GM21360 (cell line): ENCODE measurements at regions not wholly inside any gene's neighbourhood (a gene's known extent, or its start where the extent isn't known, plus 50 kb on each side); places are given as distances from the start of the nearest gene placed in this dataset.
A peak's percentile ranks its signal among the peaks of the same experiment; 100 is the strongest.
"Not testable (repeated sequence)": the region's sequence is repeated elsewhere in the genome, so short reads cannot be mapped to it uniquely, and the experiment has no call there.

Source experiments
- ATAC-seq: cut with Tn5 transposase; IDR thresholded peaks from one replicate; pipeline ENCODE4 v1.9.1; 2021; ENCODE audit warnings: mild to moderate bottlenecking, moderate library complexity; ENCODE audit not compliant: unreplicated experiment

DNA sequence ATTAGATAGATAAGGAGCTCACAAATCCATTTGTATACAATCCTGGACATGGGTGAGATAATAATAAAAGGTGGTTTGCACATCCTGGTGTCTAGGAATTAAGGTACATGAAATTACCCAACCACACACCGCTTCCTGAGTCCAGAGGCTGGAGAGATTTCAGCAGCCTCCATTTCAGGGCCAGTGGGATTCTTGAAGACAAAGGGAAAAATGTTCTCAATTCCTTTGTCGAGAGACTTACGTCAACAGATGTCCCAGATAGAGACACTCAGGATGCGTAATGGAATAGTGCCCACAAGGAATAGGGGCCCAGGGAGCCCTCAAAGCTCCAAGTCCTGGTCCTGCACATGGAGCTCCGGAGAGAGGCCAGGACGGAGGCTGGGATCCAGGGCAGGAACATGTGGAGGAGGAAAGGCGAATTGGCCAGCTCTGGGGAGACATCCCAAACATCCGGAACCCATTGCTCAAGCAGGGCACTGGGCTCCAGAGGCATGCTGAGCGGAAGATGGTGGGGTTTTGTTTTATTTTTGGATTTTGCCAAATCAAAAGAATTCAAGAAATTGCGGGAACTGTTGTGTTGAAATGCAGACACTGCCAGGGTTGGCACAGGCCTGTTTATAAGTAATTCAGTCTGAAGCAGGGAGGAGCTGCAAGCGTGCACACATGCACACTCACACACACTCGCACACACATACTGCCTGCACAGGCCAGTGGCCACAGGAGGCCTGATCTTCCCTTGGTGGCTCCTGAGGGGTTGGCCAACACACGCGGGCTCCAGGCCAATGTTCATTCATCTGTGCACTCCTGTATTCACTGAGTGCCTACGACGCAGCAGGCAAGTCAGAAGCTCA, 97.2 kb downstream of the NOG start:
- ATAC-seq, result no peak

DNA sequence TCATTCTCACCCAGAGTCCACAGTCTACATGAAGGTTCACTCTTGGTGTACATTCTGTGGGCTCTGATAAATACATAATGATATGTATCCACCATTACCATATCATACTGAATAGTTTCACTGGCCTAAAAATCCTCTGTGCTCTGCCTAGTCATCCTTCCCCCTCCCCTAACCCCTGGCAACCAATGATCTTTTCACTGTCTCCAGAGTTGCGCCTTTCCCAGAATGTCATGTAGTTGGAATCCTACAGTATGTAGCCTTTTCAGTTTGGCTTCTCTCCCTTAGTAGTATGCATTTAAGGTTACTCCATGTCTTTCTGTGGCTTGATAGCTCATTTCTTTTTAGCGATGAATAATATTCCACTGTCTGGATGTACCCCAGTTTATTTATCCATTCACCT, 101.3 kb downstream of the NOG start:
- ATAC-seq, result no peak

DNA sequence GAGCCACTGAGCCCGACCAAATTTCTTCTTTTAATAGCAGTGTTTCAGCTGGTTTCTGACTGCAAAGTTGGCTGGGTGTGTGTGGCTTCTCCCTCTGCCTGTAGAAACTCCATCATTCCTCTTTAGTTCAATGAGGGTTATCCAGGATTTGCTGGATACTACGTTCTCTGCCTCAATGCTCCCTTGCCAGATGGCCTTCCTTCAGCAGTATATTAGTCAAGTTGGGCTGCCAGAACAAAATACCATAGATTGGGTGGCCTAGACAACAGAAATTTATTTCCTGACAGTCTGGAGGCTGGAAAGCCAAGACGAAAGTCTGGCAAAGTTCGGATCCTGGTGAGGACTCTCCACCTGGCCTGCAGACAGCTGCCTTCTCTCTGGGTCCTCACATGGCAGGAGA, 103.7 kb downstream of the NOG start:
- no peak for ATAC-seq

DNA sequence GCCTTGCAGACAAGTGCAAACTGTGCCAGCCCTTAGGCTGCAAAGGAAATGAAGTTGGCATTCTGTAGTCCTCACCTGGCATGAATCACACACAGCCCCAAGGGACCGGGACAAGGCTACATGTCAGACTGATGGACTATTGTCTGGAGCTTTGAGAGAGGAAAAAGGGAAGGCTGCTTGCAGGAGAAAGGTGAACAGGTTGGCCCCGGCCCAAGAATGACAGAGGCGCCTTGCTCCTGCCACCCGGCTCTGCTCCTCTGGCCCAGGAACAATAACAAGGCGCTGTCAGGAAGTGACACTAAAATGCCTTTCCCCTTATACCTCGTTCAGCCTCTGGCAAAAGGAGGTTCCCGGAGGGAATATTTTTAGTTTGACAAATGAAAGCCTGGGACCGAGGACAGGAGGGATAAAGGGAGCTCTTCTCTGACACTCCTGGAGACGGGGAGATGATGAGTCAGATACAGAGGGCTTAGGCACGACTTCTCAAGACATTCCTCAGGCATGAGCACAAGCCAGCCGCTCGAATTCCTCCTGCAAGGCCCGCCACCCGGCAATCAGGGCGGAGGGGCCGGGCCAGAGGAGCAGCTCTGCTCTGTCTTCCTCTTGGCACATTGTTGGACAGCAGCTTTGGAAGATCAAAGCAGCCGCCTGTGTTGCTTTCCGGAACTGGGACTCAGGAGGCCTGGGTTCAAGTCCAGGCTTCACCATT, 105.8 kb downstream of the NOG start:
- no peak for ATAC-seq

DNA sequence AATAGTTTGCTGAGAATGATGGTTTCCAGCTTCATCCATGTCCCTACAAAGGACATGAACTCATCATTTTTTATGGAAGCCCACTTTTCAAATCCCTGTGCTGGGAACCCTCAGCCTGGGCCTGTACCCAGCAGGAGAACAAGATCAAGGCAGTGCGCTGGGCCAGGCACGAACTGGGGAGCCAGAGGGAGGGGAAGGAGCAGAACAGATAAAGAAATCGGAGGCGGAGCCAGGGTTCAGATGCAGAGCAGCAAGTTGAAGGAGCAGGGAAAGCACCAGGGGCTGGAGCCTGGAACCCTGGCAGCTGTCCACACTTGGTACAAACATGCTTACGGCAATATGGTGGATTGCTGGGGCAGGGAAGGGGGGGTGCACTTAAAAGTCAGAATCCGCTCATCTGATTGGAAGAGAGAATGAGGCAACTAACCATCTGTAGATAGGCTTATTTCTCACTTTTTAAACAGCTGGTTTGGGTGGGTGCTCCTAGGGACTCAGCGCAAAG, 107.5 kb downstream of the NOG start:
- ATAC-seq, result no peak

DNA sequence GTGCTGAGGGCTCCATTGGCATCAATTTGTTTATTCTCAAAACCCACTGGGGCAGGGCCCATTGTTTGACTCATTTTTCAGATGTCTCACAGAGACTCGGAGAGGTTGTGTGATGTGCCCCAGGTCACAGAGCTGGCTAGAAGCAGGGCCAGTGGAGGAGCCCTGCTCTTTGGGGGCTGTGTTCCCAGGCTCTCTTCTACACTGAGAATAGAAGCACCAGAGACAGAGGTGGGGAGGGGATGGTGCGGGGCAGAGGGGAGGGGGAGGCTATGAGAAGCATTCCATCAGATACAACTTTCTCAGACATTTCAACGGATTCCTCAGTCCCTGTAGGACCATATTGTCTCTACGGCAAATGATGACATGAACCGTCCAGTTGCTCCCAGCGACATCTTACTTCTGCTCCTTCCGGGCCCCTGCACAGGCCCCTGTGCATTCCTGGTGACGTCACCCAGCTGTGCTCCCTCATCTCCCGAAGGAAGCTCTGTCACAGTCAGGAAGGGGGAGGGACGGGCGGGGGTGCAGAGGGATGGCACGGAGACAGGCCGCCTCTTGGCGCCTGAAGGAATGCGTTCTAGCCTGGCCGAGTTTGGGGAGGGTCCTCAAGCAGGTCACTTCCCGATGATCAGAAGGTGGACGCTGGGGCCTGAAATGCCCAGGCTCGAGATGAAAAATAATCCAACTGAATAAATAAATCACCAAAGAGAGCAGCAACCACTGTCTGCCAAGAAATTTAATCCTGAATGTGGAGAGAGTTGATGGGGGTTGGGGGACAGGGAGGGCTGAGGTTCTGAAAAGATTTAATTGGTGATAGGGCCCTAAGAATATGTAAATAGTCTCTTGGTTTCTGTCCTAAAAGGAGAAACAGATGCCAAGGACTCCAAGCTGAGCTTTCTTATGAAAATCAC, 114.1 kb downstream of the NOG start:
- ATAC-seq, result no peak

DNA sequence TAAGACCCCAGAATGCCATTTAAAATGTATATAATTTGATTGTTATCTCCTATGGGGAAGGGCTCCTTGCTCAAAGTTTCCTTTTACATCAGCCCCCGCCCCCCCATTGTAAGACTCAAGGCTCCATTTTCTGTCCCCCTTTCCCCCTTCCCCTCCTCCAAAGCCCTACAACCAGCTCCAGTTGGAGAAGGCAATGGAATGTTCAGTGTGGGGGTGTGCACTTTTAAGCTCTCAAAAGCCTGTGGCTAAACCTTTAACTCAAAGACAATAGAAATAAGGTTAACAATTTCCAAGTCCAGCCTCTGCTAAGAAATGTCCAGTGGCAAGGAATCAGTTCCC, 114.7 kb downstream of the NOG start:
- ATAC-seq, result no peak

DNA sequence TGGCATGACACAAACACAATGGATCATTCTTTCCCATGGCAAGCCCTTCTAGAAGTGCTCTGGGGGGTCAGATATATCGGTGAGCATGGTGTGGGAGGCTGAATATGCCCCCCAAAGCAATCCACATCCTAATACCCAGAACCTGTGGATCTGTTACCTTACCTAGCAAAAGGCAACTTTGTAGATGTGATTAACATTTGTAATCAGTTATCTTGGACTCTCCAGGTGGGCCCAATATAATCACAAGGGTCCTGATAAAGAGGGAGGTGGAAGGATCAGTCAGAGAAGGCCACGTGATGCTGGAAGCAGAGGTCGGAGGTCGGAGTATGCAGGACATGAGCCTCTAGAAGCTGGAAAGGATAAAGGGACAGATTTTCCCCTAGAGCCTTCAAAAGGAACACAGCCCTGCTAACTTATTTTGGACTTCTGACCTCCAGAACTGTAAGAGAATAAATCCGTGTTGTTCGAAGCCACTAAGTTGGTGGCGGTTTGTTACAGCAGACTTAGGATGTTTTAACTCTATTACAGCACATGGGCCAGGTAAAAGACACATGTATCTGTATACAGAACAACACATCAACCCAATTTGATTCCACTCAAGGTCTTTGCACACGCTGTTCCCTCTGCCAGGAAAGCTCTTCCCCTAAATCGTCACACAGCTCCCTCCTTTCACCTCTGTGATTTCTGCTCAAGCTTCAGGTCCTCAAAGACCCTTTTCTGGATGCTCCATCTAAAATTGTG, 115.3 kb downstream of the NOG start:
- ATAC-seq, result no peak

DNA sequence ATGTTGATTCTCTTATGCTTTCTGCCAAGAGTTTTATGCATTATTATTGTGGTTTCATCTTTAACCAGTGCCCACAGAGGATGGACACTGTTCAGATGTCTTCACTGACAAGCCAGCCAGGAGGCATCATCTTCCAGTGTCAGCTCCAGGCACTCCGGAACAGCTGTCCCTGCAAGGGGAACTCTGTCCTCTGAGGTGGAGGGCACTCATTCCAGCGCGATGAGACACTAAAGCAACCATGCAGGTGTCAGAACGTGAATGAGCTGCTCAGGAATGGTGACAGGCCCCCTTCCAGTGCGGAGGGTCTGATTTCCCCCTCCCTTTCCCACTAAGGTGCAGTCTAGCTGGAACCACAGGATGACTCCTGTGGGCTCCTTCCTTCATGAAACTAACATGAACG, 117.5 kb downstream of the NOG start:
- ATAC-seq, result no peak

DNA sequence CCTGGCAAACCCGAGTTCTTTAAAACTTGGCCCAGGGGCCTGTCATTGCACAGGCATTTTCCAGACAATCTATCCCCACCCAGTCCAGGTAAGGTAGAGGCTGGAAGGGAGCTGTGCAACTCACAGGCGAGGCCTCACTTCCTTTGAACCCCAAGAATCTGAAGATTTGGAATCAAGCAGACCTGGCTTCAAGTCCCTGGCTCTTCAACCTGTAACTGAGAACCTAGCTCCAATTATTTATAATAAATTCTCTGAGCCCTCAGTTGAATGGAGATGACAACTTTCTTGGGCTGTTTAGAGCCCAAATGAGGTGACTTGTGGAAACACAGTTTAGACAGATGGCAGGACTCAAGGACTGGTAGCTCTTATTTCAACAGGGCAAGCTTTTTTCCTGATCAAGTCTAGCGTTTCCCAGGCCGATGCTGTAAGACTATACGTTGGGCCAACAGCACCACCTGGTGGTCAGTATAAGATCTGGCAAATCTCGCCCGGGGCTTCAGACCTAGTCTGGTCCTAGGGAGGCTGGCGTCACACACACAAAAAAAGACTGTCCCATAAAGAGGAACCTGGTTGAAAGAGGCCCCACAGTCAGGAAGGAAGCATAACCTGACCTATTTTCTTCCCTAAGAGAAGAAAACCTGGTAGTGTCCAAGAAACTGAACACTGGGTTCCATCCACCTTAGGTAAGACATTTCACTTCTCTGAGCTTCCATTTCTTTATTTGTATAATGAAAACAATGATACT, 117.9 kb downstream of the C17orf67 start:
- ATAC-seq, result peak; percentile 88

DNA sequence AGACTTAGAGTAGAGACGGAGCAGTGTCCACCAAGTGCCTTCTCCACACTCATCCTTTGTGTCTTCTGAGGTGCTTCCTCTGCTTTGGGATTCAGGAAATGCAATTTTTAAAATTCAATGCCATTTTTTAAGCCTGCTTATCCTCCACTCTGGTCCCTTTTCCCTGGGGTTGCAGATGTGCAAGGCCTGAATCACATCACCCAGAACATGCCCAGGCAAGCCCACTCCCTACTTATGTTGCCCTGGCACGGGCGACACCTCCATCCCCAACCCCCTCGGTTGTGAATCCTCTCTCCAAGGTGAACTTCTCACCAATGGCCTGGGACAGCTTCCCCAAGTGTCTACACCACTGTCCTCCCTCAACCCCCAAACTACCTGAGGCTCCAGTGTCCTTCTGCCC, 116.2 kb downstream of the C17orf67 start:
- ATAC-seq, result no peak

DNA sequence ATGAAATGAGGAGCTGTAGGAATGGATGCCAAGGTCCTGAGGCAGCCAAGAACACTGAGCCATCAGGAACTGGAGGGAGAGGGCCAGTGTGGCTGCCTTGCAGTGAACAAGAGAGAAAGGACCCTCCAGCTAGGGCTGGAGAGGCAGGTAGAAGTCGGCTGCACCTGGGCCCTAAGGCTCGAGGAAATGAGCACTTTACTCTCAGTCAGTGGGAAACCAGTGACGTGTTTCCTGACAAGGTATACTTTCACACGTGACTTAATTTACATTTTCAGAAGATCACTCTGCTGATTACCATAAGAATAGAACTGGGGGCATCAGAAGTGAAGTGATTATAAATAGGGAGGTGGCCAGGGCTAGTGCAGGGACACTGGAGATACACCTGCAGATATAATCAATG, 115.2 kb downstream of the C17orf67 start:
- ATAC-seq, result peak; percentile 43

DNA sequence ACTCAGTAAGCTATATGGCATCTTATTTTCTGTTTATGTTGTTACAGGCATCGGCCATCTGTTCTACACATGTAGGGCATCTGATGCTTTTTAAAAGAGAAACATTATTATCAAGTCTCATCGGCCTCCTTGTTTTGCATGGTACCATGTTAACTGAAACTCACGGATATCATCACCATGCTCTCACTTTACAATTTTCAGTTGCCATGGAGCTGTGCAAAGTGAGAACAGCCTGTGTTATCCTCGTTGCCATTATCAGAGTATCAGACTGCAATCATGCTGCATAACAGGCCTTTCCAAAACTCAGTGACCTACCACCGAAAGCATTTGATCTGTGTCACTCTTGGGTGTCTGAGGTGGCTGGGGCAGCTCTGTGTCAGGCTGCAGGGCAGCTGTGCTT, 110.3 kb downstream of the C17orf67 start:
- ATAC-seq, result no peak

DNA sequence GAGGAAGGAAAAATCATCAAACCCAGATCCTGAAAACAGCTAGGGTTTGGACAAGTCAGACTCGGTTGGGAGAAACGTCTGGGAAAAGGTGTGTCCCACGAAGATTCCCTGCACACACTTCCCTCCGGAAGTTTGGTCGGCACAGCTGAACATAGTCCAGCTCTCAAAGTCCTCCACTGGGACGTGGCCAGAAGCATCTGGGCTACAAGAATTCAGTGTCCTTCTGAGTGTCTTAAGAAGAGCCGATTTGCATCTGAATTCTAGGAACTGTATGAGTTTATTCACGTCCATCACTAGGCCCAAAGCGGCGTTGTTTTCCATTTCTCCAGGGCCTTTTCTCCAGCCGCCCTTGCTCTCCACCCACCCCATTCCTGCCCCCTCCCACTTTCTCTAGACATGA, 109.1 kb downstream of the C17orf67 start:
- ATAC-seq, result no peak

DNA sequence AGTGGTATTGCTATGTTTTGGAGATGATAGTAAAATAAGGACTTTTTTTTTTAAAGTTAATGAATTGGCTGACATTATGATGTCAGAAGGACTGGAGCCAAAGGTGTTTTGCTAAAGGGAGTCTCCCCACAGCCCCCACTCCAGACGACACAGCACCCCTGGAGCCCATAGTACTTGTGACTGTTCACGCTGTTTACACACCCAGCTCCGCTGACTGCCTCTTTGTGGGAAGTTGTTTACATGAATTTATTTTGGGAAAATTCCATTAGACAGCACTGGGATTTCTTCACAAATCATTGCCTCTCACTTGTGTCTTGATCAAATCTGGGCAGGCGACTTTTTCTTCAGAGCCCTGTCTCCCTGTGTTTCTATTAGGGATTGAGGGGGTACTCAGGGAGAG, 108.6 kb downstream of the C17orf67 start:
- ATAC-seq, result no peak

DNA sequence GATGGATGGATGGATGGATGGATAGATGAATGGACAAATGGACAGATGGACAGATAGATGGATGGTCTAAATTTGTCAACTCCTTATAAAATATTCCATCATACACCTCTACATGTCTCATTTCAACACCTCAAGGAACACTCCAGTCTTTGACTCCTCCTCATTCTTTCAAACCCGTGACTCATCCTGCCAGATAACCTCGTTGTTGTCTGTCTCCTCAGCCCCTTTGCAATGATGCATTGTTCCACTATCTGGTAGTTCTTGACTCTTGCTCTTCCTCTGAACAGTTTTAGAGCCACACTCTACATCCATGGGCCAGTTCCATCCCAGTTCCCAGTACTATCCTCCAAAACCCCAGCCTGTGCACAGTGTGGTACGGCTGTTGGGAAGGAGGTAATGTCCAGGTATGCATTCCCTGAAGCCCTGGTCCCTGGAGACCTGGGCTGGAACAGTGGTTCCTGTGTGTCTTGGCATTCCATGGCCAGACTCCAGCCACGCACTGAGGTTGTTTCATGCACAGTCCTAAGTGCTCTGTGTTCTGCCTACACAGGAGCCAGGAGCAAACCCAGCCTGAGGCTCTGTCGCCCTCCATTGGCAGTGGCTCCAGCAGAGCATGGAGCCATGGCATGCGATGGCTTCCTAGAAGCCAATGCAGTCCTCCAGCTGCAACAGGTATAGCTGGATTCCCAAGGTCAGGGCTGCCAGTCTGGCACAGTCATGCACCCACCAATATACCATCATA, 105.7 kb downstream of the C17orf67 start:
- ATAC-seq, result no peak

DNA sequence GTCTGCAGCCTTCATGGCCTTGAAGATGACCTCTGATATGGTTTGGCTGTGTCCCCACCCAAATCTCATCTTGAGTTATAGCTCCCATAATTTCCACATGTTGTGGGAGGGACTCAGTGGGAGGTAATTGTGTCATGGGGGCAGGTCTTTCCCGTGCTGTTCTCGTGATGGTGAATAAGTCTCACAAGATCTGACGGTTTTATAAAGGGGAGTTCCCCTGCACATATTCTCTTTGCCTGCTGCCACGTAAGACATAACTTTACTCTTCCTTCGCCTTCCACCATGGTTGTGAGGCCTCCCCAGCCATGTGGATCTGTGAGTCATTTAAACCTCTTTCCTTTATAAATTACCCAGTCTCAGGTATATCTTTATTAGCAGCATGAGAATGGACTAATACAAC, 102.6 kb downstream of the C17orf67 start:
- not testable (repeated sequence) for ATAC-seq

DNA sequence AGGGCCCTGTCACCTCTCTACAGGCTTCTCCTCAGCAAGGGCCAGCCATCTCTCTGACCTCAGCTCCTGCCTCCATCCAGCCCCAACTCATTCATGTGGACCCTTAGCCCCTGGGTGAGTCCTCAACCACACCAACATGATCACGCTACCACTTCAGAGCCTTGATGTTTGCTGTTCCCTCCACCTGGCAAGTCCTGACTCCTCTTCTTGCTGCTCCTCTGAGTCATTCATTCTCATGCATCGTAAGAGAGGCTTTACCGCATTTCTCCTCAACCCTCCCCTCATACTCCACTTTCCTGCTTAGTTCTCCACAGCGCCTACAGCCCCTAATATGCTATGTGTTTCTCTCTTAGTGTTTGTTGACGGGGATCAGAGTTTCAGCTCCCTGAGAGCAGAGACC, 99.9 kb downstream of the C17orf67 start:
- no peak for ATAC-seq

DNA sequence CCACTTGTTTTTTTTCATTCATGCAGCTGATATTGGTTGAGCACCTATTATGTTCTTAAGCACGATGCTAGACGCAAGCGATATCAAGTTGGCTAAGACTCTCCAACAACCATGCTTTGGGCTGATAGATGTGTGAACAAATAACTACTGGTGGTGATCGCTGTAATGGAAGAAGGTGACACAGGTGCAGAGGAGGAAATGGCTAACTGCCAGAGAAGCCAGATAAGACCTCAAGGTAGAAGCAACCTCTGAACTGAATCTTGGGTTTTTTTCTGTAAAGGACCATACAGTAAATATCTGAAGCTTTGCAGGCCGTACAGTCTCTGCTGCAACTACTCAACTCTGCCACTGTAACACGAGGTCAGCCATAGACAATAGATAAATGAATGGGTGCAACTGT, 97.9 kb downstream of the C17orf67 start:
- no peak for ATAC-seq
